H1 (cell line): ENCODE measurements at regions not wholly inside any gene's neighbourhood (a gene's known extent, or its start where the extent isn't known, plus 50 kb on each side); places are given as distances from the start of the nearest gene placed in this dataset.

Experiments
- BRCA1 ChIP-seq: IDR thresholded peaks from 2 replicates; pipeline ENCODE4 v1.6.1; 2012; ENCODE audit warnings: low read depth, low read length, improper control_type of control experiment
- EGR1 ChIP-seq: IDR thresholded peaks from 2 replicates; pipeline ENCODE4 v1.6.1; 2011; ENCODE audit warnings: low read depth, low read length, borderline replicate concordance
- JUND ChIP-seq: IDR thresholded peaks from 2 replicates; pipeline ENCODE4 v1.6.1; 2011; ENCODE audit warnings: mild to moderate bottlenecking, improper control_type of control experiment, low read length
- NANOG ChIP-seq: IDR thresholded peaks from 2 replicates; pipeline ENCODE4 v1.6.1; 2011; ENCODE audit warnings: low read length, low read depth, mild to moderate bottlenecking, inconsistent platforms; ENCODE audit not compliant: insufficient read depth, poor library complexity, severe bottlenecking
- POLR2A ChIP-seq, 2 experiments: IDR thresholded peaks; 1 replicate in 1 of 2; 2 replicates in 1 of 2; pipeline ENCODE4 v1.6.1; 2011; ENCODE audit warnings: low read depth in 2 of 2, low read length in 2 of 2, mild to moderate bottlenecking in 2 of 2; ENCODE audit errors: control extremely low read depth in 1 of 2
- SIN3A ChIP-seq, 2 experiments: IDR thresholded peaks in 1 of 2; conservative IDR thresholded peaks in 1 of 2; 2 replicates each; pipeline ENCODE4 v1.6.1; 2011 to 2012; ENCODE audit warnings: low read length in 2 of 2, improper control_type of control experiment in 1 of 2, low read depth in 1 of 2, mild to moderate bottlenecking in 1 of 2
- SP4 ChIP-seq: IDR thresholded peaks from 2 replicates; pipeline ENCODE4 v1.6.1; 2012; ENCODE audit warnings: low read length, inconsistent platforms
- TAF1 ChIP-seq: IDR thresholded peaks from 2 replicates; pipeline ENCODE4 v1.6.1; 2011; ENCODE audit warnings: mild to moderate bottlenecking, low read depth, low read length
- TCF12 ChIP-seq: IDR thresholded peaks from 2 replicates; pipeline ENCODE4 v1.6.1; 2011; ENCODE audit warnings: low read depth, mild to moderate bottlenecking, low read length
- YY1 ChIP-seq: IDR thresholded peaks from 2 replicates; pipeline ENCODE4 v1.6.1; 2011; ENCODE audit warnings: low read depth, mild to moderate bottlenecking, low read length
- ZNF274 ChIP-seq: IDR thresholded peaks from 2 replicates; pipeline ENCODE4 v1.7.0; 2012; ENCODE audit warnings: low read length, borderline replicate concordance; ENCODE audit errors: extremely low read depth
- TF ChIP-seq, protein P1 (sequence below): fragments of 300-600 bp; sonication (generic); IDR thresholded peaks from 2 replicates; pipeline ENCODE4 v1.7.1; 2012; ENCODE audit warnings: low read length, moderate library complexity, mild to moderate bottlenecking, inconsistent platforms; ENCODE audit not compliant: insufficient replicate concordance

DNA sequence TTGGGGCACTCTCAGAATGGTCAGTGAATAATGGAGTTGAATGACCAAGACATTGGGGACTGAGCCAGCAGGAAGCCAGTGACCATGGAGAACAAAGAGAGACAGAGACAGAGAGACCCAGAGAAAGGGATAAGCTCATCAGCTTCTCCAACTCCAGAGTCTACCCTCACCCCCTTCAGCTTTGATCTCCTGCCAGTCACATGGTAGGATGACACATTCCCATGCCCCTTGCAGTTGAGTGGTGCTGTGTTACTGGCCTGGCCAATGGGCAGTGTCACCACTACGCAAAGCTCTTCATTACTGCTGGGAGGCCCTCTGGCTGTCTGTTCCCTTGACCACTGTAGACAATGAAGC is 643.5 kb downstream of the AJAP1 start (continued):
- TF ChIP-seq, protein P1, sequence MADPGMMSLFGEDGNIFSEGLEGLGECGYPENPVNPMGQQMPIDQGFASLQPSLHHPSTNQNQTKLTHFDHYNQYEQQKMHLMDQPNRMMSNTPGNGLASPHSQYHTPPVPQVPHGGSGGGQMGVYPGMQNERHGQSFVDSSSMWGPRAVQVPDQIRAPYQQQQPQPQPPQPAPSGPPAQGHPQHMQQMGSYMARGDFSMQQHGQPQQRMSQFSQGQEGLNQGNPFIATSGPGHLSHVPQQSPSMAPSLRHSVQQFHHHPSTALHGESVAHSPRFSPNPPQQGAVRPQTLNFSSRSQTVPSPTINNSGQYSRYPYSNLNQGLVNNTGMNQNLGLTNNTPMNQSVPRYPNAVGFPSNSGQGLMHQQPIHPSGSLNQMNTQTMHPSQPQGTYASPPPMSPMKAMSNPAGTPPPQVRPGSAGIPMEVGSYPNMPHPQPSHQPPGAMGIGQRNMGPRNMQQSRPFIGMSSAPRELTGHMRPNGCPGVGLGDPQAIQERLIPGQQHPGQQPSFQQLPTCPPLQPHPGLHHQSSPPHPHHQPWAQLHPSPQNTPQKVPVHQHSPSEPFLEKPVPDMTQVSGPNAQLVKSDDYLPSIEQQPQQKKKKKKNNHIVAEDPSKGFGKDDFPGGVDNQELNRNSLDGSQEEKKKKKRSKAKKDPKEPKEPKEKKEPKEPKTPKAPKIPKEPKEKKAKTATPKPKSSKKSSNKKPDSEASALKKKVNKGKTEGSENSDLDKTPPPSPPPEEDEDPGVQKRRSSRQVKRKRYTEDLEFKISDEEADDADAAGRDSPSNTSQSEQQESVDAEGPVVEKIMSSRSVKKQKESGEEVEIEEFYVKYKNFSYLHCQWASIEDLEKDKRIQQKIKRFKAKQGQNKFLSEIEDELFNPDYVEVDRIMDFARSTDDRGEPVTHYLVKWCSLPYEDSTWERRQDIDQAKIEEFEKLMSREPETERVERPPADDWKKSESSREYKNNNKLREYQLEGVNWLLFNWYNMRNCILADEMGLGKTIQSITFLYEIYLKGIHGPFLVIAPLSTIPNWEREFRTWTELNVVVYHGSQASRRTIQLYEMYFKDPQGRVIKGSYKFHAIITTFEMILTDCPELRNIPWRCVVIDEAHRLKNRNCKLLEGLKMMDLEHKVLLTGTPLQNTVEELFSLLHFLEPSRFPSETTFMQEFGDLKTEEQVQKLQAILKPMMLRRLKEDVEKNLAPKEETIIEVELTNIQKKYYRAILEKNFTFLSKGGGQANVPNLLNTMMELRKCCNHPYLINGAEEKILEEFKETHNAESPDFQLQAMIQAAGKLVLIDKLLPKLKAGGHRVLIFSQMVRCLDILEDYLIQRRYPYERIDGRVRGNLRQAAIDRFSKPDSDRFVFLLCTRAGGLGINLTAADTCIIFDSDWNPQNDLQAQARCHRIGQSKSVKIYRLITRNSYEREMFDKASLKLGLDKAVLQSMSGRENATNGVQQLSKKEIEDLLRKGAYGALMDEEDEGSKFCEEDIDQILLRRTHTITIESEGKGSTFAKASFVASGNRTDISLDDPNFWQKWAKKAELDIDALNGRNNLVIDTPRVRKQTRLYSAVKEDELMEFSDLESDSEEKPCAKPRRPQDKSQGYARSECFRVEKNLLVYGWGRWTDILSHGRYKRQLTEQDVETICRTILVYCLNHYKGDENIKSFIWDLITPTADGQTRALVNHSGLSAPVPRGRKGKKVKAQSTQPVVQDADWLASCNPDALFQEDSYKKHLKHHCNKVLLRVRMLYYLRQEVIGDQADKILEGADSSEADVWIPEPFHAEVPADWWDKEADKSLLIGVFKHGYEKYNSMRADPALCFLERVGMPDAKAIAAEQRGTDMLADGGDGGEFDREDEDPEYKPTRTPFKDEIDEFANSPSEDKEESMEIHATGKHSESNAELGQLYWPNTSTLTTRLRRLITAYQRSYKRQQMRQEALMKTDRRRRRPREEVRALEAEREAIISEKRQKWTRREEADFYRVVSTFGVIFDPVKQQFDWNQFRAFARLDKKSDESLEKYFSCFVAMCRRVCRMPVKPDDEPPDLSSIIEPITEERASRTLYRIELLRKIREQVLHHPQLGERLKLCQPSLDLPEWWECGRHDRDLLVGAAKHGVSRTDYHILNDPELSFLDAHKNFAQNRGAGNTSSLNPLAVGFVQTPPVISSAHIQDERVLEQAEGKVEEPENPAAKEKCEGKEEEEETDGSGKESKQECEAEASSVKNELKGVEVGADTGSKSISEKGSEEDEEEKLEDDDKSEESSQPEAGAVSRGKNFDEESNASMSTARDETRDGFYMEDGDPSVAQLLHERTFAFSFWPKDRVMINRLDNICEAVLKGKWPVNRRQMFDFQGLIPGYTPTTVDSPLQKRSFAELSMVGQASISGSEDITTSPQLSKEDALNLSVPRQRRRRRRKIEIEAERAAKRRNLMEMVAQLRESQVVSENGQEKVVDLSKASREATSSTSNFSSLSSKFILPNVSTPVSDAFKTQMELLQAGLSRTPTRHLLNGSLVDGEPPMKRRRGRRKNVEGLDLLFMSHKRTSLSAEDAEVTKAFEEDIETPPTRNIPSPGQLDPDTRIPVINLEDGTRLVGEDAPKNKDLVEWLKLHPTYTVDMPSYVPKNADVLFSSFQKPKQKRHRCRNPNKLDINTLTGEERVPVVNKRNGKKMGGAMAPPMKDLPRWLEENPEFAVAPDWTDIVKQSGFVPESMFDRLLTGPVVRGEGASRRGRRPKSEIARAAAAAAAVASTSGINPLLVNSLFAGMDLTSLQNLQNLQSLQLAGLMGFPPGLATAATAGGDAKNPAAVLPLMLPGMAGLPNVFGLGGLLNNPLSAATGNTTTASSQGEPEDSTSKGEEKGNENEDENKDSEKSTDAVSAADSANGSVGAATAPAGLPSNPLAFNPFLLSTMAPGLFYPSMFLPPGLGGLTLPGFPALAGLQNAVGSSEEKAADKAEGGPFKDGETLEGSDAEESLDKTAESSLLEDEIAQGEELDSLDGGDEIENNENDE = no peak
- TF ChIP-seq JUND = no peak
- TF ChIP-seq SP4 = no peak
- TF ChIP-seq YY1 = no peak
- no peak for TF ChIP-seq SIN3A (conservative IDR thresholded peaks at IDR 0.05 in 1 of 2, IDR thresholded peaks at IDR 0.05 in 1 of 2; ENCODE audit: low read depth in 1 of 2, low read length in 2 of 2)
- no peak for TF ChIP-seq POLR2A (IDR thresholded peaks at IDR 0.05; ENCODE audit: control extremely low read depth in 1 of 2, low read depth in 2 of 2, low read length in 2 of 2)
- no peak for TF ChIP-seq EGR1
- no peak for TF ChIP-seq ZNF274
- no peak for TF ChIP-seq TCF12
- no peak for TF ChIP-seq BRCA1
- no peak for TF ChIP-seq TAF1
- no peak for TF ChIP-seq NANOG
